Esophagus muscularis mucosa (tissue), 4 donors: ENCODE measurements at regions not wholly inside any gene's neighbourhood (a gene's known extent, or its start where the extent isn't known, plus 50 kb on each side); places are given as distances from the start of the nearest gene placed in this dataset.
A peak's percentile ranks its signal among the peaks of the same experiment; 100 is the strongest.
"Not testable (repeated sequence)": the region's sequence is repeated elsewhere in the genome, so short reads cannot be mapped to it uniquely, and the experiment has no call there.

Experiments
- DNase-seq: peaks from one replicate; pipeline ENCODE4 v3.0.0-alpha.2; 2017; ENCODE audit errors: extremely low spot score
- H3K27ac ChIP-seq, 4 donors: fragments of 200-600 bp; sonication (generic); replicated peaks in 1 of 4; 1 replicate in 3 of 4; 2 replicates in 1 of 4; pipeline ENCODE4 v1.5.1; 2016 to 2019; ENCODE audit warnings: mild to moderate bottlenecking in 1 of 4
- H3K27me3 ChIP-seq, 4 donors: fragments of 200-600 bp; sonication (generic); one replicate each; pipeline versions ENCODE4 v1.5.1 to v1.6.0; 2016 to 2019
- H3K36me3 ChIP-seq, 4 donors: fragments of 200-600 bp; sonication (generic); one replicate each; pipeline ENCODE4 v1.5.1; 2016 to 2019
- H3K4me1 ChIP-seq, 4 donors: fragments of 200-600 bp; sonication (generic); one replicate each; pipeline ENCODE4 v1.5.1; 2016 to 2019
- H3K4me3 ChIP-seq, 4 donors: fragments of 200-600 bp; sonication (generic); 1 replicate in 2 of 4; 2 replicates in 2 of 4; pipeline ENCODE4 v1.5.1; 2016 to 2019; ENCODE audit warnings: mild to moderate bottlenecking in 4 of 4, moderate library complexity in 1 of 4
- H3K9me3 ChIP-seq, 4 donors: fragments of 200-600 bp; sonication (generic); 1 replicate in 3 of 4; 2 replicates in 1 of 4; pipeline ENCODE4 v1.5.1; 2016 to 2019
- EP300 ChIP-seq: sonication (generic); formaldehyde crosslinking; IDR thresholded peaks from one replicate; pipeline ENCODE4 v1.6.1; 2017; ENCODE audit warnings: antibody characterized with exemption
- POLR2A ChIP-seq: fragments of 450-650 bp; IDR thresholded peaks from one replicate; pipeline ENCODE4 v1.6.1; 2017; ENCODE audit warnings: antibody characterized with exemption, moderate library complexity, mild to moderate bottlenecking, low read depth
- POLR2AphosphoS5 ChIP-seq, 2 donors: sonication (generic); formaldehyde crosslinking; IDR thresholded peaks; one replicate each; pipeline ENCODE4 v1.6.1; 2017; ENCODE audit warnings: antibody characterized with exemption in 2 of 2
- WGBS: methylation state at CpG from one replicate; pipeline ENCODE4 v1.1.5; 2018; 5-methylcytosine and 5-hydroxymethylcytosine counted together
- intact Hi-C: fragments of 100-400 bp; cut with DNase I; formaldehyde crosslinking; loops from one replicate; pipeline ENCODE4 v1.15.1; 2023
- TF ChIP-seq, protein P1 (sequence below), 3 experiments: fragments of 200-600 bp in 2 of 3; fragments of 450-650 bp in 1 of 3; sonication (generic) in 2 of 3; IDR thresholded peaks; one replicate each; pipeline ENCODE4 v1.5.1; 2017 to 2019; ENCODE audit warnings: antibody characterized with exemption in 3 of 3, mild to moderate bottlenecking in 2 of 3, moderate library complexity in 1 of 3

DNA sequence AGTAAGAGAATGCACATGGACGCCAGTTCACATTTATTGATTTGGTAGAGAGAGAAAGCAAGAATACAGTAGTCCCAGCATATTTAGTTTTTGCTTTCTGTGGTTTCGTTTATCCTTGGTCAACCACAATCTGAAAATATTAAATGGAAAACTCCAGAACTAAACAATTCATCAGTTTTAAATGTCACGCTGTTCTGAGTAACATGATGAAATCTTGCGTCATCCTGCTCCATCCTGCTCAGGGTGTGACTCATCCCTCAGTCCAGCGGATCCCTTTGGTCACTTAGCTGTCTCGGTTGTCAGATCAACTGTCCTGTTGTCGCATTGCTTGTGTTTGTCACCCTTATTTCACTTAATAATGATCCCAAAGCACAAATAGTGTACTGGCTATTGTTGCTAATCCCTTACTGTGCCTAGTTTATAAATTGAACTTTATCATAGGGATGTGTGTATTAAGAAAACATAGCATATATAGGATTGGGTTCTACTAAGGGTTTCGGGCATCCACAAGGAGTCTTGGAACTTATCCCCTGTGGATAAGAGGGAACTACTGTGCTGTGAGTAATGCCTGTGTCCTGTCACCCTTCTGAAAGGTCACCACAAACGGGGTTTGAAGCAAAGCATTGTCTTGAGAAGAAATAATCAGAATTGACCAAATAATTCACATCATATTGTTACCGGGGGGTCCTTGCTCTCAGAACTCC, 73.6 kb downstream of the OTUD1 start:
- no peak overlapping the region for H3K27ac ChIP-seq
- H3K27me3 ChIP-seq: peaks cover 0 to 9% (median 0%) of the 10 kb centered on the region in 4 donors
- TF ChIP-seq, protein P1, sequence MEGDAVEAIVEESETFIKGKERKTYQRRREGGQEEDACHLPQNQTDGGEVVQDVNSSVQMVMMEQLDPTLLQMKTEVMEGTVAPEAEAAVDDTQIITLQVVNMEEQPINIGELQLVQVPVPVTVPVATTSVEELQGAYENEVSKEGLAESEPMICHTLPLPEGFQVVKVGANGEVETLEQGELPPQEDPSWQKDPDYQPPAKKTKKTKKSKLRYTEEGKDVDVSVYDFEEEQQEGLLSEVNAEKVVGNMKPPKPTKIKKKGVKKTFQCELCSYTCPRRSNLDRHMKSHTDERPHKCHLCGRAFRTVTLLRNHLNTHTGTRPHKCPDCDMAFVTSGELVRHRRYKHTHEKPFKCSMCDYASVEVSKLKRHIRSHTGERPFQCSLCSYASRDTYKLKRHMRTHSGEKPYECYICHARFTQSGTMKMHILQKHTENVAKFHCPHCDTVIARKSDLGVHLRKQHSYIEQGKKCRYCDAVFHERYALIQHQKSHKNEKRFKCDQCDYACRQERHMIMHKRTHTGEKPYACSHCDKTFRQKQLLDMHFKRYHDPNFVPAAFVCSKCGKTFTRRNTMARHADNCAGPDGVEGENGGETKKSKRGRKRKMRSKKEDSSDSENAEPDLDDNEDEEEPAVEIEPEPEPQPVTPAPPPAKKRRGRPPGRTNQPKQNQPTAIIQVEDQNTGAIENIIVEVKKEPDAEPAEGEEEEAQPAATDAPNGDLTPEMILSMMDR (IDR thresholded peaks at IDR 0.05): no peak
- TF ChIP-seq EP300 (no peak), POLR2AphosphoS5 (IDR thresholded peaks at IDR 0.05) (no peak), POLR2A (no peak)
- no peaks in the 10 kb centered on the region for H3K4me1 ChIP-seq
- H3K36me3 ChIP-seq: no peaks in the 10 kb centered on the region
- WGBS: 82% methylated on average over 10 of the region's 10 CpGs
- DNase-seq: no peak
- H3K9me3 ChIP-seq: no peaks in the 10 kb centered on the region
- no peak overlapping the region for H3K4me3 ChIP-seq
- intact Hi-C loops: loop anchor here (10.0 kb wide), 1 partner anchor 682 kb away; no protein-coding TSS in a partner anchor

DNA sequence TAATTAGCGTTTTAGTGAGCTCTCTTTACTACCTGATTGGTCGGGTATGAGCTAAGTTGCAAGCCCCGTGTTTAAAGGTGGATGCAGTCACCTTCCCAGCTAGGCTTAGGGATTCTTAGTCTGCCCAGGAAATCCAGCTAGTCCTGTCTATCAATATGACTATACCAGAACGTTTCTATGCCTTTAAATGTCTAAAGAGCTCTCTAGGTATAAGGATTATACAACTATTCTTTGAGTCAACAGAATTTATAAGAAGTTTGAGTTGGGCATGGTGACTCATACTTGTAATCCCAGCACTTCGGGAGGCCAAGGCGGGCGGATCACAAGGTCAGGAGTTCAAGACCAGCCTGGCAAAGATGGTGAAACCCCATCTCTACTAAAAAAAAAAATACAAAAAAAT, 74.7 kb downstream of the OTUD1 start:
- intact Hi-C loops: loop anchor here (10.0 kb wide), 1 partner anchor 681 kb away; no protein-coding TSS in a partner anchor
- not testable (repeated sequence) for H3K4me3 ChIP-seq, H3K27ac ChIP-seq, H3K27me3 ChIP-seq, H3K4me1 ChIP-seq, H3K36me3 ChIP-seq, H3K9me3 ChIP-seq, DNase-seq
- WGBS: 84% methylated on average over 7 of the region's 7 CpGs

DNA sequence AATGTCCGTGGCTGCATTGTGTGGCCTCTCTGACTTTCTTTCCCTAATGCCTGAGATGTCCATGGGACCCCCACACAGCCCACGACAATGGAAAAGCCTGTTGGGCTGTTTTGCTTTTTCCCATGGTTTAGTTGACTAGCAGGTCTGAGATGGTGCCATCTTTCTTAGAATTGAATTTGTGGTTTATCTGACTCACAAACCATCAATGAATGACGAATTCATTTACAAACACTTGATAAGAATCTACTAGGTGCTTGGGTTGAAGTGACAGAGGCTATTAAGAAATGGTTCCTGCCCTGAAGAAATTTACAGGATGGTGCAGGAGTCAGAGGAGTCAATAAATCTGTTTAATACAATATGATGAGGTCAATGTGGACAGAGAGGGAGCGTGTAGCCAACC, 75.4 kb downstream of the OTUD1 start:
- TF ChIP-seq EP300 (no peak), POLR2AphosphoS5 (IDR thresholded peaks at IDR 0.05) (no peak), POLR2A (no peak)
- TF ChIP-seq, protein P1 (IDR thresholded peaks at IDR 0.05): no peak
- H3K27ac ChIP-seq: no peak overlapping the region
- no peak overlapping the region for H3K4me3 ChIP-seq
- no peak for DNase-seq
- no peaks in the 10 kb centered on the region for H3K36me3 ChIP-seq
- no peaks in the 10 kb centered on the region for H3K9me3 ChIP-seq
- intact Hi-C loops: loop anchor here (10.0 kb wide), 1 partner anchor 680 kb away; no protein-coding TSS in a partner anchor
- no peaks in the 10 kb centered on the region for H3K4me1 ChIP-seq
- WGBS: 80% methylated on average over 4 of the region's 4 CpGs
- H3K27me3 ChIP-seq: peaks cover 0 to 9% (median 0%) of the 10 kb centered on the region in 4 donors

DNA sequence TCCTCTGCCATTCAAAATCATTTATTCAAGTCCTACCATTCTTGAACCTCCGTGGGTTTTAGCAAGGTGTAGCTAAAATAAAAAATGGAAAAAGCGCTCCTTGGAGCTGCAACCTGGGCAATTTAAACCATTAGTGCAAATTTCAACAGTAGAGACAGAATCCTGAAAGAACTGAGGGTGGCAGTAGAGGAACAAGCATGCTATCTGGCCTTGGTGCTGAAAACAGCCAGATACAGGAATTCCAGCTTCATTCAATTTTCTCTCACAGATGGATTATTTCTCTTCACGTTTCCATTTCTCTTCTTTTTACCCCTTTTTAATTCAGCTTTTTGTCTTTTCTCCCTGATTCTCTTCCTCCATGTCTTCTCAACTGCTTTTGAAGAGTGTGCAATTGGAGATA, 77.7 kb downstream of the OTUD1 start:
- Histone ChIP-seq H3K4me3 (no peak overlapping the region), H3K4me1 (no peaks in the 10 kb centered on the region), H3K9me3 (no peaks in the 10 kb centered on the region), H3K27ac (no peak overlapping the region), H3K36me3 (no peaks in the 10 kb centered on the region), H3K27me3 (peaks cover 0 to 9% (median 0%) of the 10 kb centered on the region in 4 donors)
- WGBS: 22% methylated on average over 3 of the region's 3 CpGs
- intact Hi-C loops: loop anchor here (10.0 kb wide), 1 partner anchor 678 kb away; no protein-coding TSS in a partner anchor
- TF ChIP-seq POLR2A: no peak
- TF ChIP-seq POLR2AphosphoS5 (IDR thresholded peaks at IDR 0.05): no peak
- TF ChIP-seq, protein P1 (IDR thresholded peaks at IDR 0.05): peak; percentile 17 to 37 (median 33)
- DNase-seq: no peak

DNA sequence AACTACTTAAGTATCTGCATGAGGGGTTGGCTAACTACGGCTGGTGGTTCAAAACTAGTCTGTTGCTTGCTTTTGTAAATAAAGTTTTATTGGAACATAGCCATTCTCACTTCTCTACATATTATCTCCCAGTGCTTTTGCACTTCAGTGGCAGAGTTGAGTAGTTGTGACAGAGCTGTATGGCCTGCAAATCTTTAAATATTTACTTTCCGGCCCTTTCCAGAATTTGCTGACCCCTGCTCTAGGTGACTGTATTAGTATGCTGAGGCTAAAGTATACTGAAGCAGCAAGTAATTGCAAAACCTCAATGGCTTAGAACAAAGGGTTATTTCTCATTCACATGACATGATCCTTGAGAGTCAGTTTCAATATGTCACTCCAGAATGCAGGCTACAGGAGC, 78.3 kb downstream of the OTUD1 start:
- TF ChIP-seq, protein P1 (IDR thresholded peaks at IDR 0.05): no peak
- TF ChIP-seq POLR2AphosphoS5 (IDR thresholded peaks at IDR 0.05) (no peak), EP300 (no peak), POLR2A (no peak)
- DNase-seq: no peak
- Histone ChIP-seq H3K27me3 (peaks cover 0 to 9% (median 0%) of the 10 kb centered on the region in 4 donors), H3K36me3 (no peaks in the 10 kb centered on the region), H3K9me3 (no peaks in the 10 kb centered on the region), H3K27ac (no peak overlapping the region), H3K4me3 (no peak overlapping the region), H3K4me1 (no peaks in the 10 kb centered on the region)
- intact Hi-C loops: loop anchor here (10.0 kb wide), 1 partner anchor 678 kb away; no protein-coding TSS in a partner anchor
- WGBS: 83% methylated on average over 2 of the region's 2 CpGs
